AG10803 (cell line): ENCODE measurements at regions not wholly inside any gene's neighbourhood (a gene's known extent, or its start where the extent isn't known, plus 50 kb on each side); places are given as distances from the start of the nearest gene placed in this dataset.

Experiments used
- DNase-seq: peaks from one replicate; pipeline ENCODE4 v3.0.0; 2010; ENCODE audit warnings: low read depth
- H3K4me3 ChIP-seq: 2 replicates; pipeline ENCODE4 v1.5.1; 2011; ENCODE audit warnings: mild to moderate bottlenecking, low read length, control low read depth
- CTCF ChIP-seq: conservative IDR thresholded peaks from 2 replicates; pipeline ENCODE4 v1.5.1; 2011; ENCODE audit warnings: mild to moderate bottlenecking, low read length, control low read depth, inconsistent platforms

GRCh38 chr2:175445281-175445680 is 263.8 kb upstream of the ATP5MC3 start:
- TF ChIP-seq CTCF: no peak
- no peak for DNase-seq
- no peak overlapping the region for H3K4me3 ChIP-seq

GRCh38 chr2:175442441-175442840 is 260.9 kb upstream of the ATP5MC3 start:
- DNase-seq: no peak
- TF ChIP-seq CTCF: no peak
- no peak overlapping the region for H3K4me3 ChIP-seq

GRCh38 chr2:175441181-175441761 is 259.8 kb upstream of the ATP5MC3 start:
- H3K4me3 ChIP-seq: no peak overlapping the region
- TF ChIP-seq CTCF: no peak
- DNase-seq: no peak

- TF ChIP-seq CTCF: 0 out of 2 replicates have a peak, but pooled peaks have one; percentile 2
- DNase-seq: no peak
- no peak overlapping the region for H3K4me3 ChIP-seq
Observed at GRCh38 chr2:175439416-175439815, 257.9 kb upstream of the ATP5MC3 start.

- no peak for TF ChIP-seq CTCF
- no peak for DNase-seq
- H3K4me3 ChIP-seq: no peak overlapping the region
Observed at GRCh38 chr2:175437167-175437566, 255.7 kb upstream of the ATP5MC3 start.

GRCh38 chr2:175436076-175436475 is 254.6 kb upstream of the ATP5MC3 start:
- TF ChIP-seq CTCF: no peak
- no peak for DNase-seq

GRCh38 chr2:175435012-175435411 is 253.5 kb upstream of the ATP5MC3 start:
- H3K4me3 ChIP-seq: no peak overlapping the region
- DNase-seq: no peak
- no peak for TF ChIP-seq CTCF

More at GRCh38 chr2:175436076-175436475, 254.6 kb upstream of the ATP5MC3 start:
- no peak overlapping the region for H3K4me3 ChIP-seq
